ENCODE measurements at regions not wholly inside any gene's neighbourhood (a gene's known extent, or its start where the extent isn't known, plus 50 kb on each side); places are given as distances from the start of the nearest gene placed in this dataset.

DNA sequence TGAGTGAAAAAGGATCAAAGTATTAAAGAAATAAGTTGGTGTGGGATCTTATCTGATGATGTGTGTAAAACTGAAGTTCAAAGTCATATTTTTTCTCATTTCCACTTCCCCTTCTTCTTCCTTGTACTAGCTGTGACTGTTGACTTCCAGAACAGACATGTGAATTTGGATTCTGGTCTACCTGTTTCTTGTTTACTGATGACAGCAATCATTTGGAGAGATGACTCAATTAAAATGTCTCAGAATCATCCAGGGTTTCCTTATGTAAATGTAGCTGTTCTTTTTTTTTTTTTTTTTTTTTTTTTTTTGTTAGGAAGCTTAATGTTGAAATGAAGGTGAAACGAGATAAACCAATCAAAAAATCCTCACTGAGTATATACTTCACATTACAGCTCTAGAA lies 819.9 kb upstream of the PIK3C3 start:
- TF ChIP-seq, protein P1, sequence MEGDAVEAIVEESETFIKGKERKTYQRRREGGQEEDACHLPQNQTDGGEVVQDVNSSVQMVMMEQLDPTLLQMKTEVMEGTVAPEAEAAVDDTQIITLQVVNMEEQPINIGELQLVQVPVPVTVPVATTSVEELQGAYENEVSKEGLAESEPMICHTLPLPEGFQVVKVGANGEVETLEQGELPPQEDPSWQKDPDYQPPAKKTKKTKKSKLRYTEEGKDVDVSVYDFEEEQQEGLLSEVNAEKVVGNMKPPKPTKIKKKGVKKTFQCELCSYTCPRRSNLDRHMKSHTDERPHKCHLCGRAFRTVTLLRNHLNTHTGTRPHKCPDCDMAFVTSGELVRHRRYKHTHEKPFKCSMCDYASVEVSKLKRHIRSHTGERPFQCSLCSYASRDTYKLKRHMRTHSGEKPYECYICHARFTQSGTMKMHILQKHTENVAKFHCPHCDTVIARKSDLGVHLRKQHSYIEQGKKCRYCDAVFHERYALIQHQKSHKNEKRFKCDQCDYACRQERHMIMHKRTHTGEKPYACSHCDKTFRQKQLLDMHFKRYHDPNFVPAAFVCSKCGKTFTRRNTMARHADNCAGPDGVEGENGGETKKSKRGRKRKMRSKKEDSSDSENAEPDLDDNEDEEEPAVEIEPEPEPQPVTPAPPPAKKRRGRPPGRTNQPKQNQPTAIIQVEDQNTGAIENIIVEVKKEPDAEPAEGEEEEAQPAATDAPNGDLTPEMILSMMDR (IDR thresholded peaks at IDR 0.05; ENCODE audit: insufficient read depth, low read depth, low read length), result no peak
- no peak for TF ChIP-seq EZH2 (IDR thresholded peaks at IDR 0.05; ENCODE audit: insufficient read depth, low read length)
